GM23338 (cell line): ENCODE measurements at regions not wholly inside any gene's neighbourhood (a gene's known extent, or its start where the extent isn't known, plus 50 kb on each side); places are given as distances from the start of the nearest gene placed in this dataset.

ENCODE experiments used
- ATAC-seq: fragments of 200-7000 bp; cut with Tn5 transposase; 3 replicates; pipeline ENCODE4 v1.9.1; 2020
- DNase-seq: peaks from one replicate; pipeline ENCODE4 v3.0.0-alpha.2; 2015; ENCODE audit warnings: low spot score
- H2AFZ ChIP-seq: fragments of 200-600 bp; sonication (generic); 2 replicates; pipeline ENCODE4 v1.8.0; 2016; ENCODE audit warnings: antibody characterized with exemption, mild to moderate bottlenecking, moderate library complexity
- H3F3A ChIP-seq: fragments of 200-600 bp; sonication (generic); replicated peaks from 2 replicates; pipeline ENCODE4 v1.8.0; 2017; ENCODE audit warnings: antibody characterized with exemption, mixed run types, low read depth
- H3K27ac ChIP-seq: fragments of 200-600 bp; sonication (generic); 2 replicates; pipeline ENCODE4 v1.6.1; 2016; ENCODE audit warnings: low read depth
- H3K27me3 ChIP-seq: fragments of 200-600 bp; sonication (generic); 2 replicates; pipeline ENCODE4 v1.8.0; 2016; ENCODE audit warnings: mild to moderate bottlenecking, mixed run types, moderate library complexity; ENCODE audit not compliant: insufficient read depth
- H3K36me3 ChIP-seq: fragments of 200-600 bp; sonication (generic); 2 replicates; pipeline ENCODE4 v1.8.0; 2016; ENCODE audit warnings: mild to moderate bottlenecking; ENCODE audit not compliant: insufficient read depth
- H3K4me1 ChIP-seq: fragments of 200-600 bp; sonication (generic); 2 replicates; pipeline ENCODE4 v1.8.0; 2016; ENCODE audit warnings: mild to moderate bottlenecking, moderate library complexity; ENCODE audit not compliant: insufficient read depth
- H3K4me2 ChIP-seq: fragments of 200-600 bp; sonication (generic); 2 replicates; pipeline ENCODE4 v1.7.1; 2017; ENCODE audit warnings: mixed run types
- H3K4me3 ChIP-seq: fragments of 200-600 bp; sonication (generic); 2 replicates; pipeline ENCODE4 v1.6.1; 2016; ENCODE audit warnings: mixed run types
- H3K79me2 ChIP-seq: fragments of 200-600 bp; sonication (generic); replicated peaks from 2 replicates; pipeline ENCODE4 v1.8.0; 2017; ENCODE audit warnings: mild to moderate bottlenecking; ENCODE audit not compliant: insufficient read depth
- H3K9me2 ChIP-seq: fragments of 200-600 bp; sonication (generic); 2 replicates; pipeline ENCODE4 v1.8.0; 2017; ENCODE audit not compliant: insufficient read depth
- H4K20me1 ChIP-seq: fragments of 200-600 bp; sonication (generic); replicated peaks from 2 replicates; pipeline ENCODE4 v1.8.0; 2017; ENCODE audit warnings: mild to moderate bottlenecking; ENCODE audit not compliant: insufficient read depth
- H3K27ac Mint-ChIP-seq: 2 replicates; pipeline ENCODE4 v1.8.0; 2020; ENCODE audit warnings: inconsistent platforms, mild to moderate bottlenecking, moderate library complexity, mixed read lengths
- H3K27me3 Mint-ChIP-seq: 3 replicates; pipeline ENCODE4 v1.8.0; 2022; ENCODE audit warnings: low read depth, mild to moderate bottlenecking, moderate library complexity, mixed read lengths, inconsistent platforms; ENCODE audit not compliant: insufficient read depth, poor library complexity
- H3K36me3 Mint-ChIP-seq: 3 replicates; pipeline ENCODE4 v1.8.0; 2021; ENCODE audit warnings: low read depth, mild to moderate bottlenecking, inconsistent platforms, moderate library complexity, mixed read lengths
- H3K4me1 Mint-ChIP-seq: 3 replicates; pipeline ENCODE4 v1.8.0; 2020; ENCODE audit warnings: mild to moderate bottlenecking, inconsistent platforms, mixed read lengths
- H3K4me3 Mint-ChIP-seq: 3 replicates; pipeline ENCODE4 v1.8.0; 2021; ENCODE audit warnings: moderate library complexity, mild to moderate bottlenecking, inconsistent platforms, mixed read lengths
- H3K9me3 Mint-ChIP-seq: 3 replicates; pipeline ENCODE4 v1.8.0; 2020; ENCODE audit warnings: moderate library complexity, mild to moderate bottlenecking, inconsistent platforms, mixed read lengths
- CREB1 ChIP-seq: fragments of 250-450 bp; sonication (Bioruptor Pico); IDR thresholded peaks from 2 replicates; pipeline ENCODE4 v1.5.0; 2020; ENCODE audit warnings: low read depth, mild to moderate bottlenecking, moderate library complexity
- EZH2 ChIP-seq: fragments of 200-600 bp; sonication (generic); IDR thresholded peaks from one replicate; pipeline ENCODE4 v1.8.0; 2017; ENCODE audit warnings: antibody characterized with exemption, mild to moderate bottlenecking, low read depth; ENCODE audit not compliant: unreplicated experiment
- EZH2phosphoT487 ChIP-seq: fragments of 200-600 bp; sonication (generic); IDR thresholded peaks from one replicate; pipeline ENCODE4 v1.8.1; 2018; ENCODE audit warnings: antibody characterized with exemption; ENCODE audit not compliant: unreplicated experiment
- JUNB ChIP-seq: IDR thresholded peaks from one replicate; pipeline ENCODE4 v1.6.1; 2016; ENCODE audit warnings: antibody characterized with exemption; ENCODE audit not compliant: unreplicated experiment
- NANOG ChIP-seq: IDR thresholded peaks from 2 replicates; pipeline ENCODE4 v1.6.1; 2016; ENCODE audit warnings: antibody characterized with exemption, borderline replicate concordance
- POLR2AphosphoS5 ChIP-seq: IDR thresholded peaks from 2 replicates; pipeline ENCODE4 v1.6.1; 2016; ENCODE audit warnings: antibody characterized with exemption, low read depth
- STAT1 ChIP-seq: IDR thresholded peaks from one replicate; pipeline ENCODE4 v1.6.1; 2016; ENCODE audit warnings: antibody characterized with exemption; ENCODE audit not compliant: unreplicated experiment
- ZNF114 ChIP-seq: fragments of 250-450 bp; sonication (Bioruptor Pico); IDR thresholded peaks from 2 replicates; pipeline ENCODE4 v1.5.0; 2020; ENCODE audit warnings: mild to moderate bottlenecking, moderate library complexity
- ZNF331 ChIP-seq: fragments of 250-450 bp; sonication (Bioruptor Pico); IDR thresholded peaks from 2 replicates; pipeline ENCODE4 v1.5.0; 2020; ENCODE audit warnings: low read depth, mild to moderate bottlenecking, moderate library complexity
- TF ChIP-seq, protein P1 (sequence below), 2 experiments: fragments of 200-600 bp in 1 of 2; sonication (generic) in 1 of 2; conservative IDR thresholded peaks; 2 replicates each; pipeline versions ENCODE4 v1.5.1 to v1.6.1; 2016 to 2017; ENCODE audit warnings: antibody characterized with exemption in 2 of 2, low read depth in 2 of 2, mild to moderate bottlenecking in 2 of 2, moderate library complexity in 1 of 2
- TF ChIP-seq, protein P2 (sequence below): IDR thresholded peaks from one replicate; pipeline ENCODE4 v1.6.1; 2018; ENCODE audit warnings: antibody characterized with exemption; ENCODE audit not compliant: unreplicated experiment
- TF ChIP-seq, protein P3 (sequence below): fragments of 250-450 bp; sonication (Bioruptor Pico); IDR thresholded peaks from 2 replicates; pipeline ENCODE4 v1.5.0; 2020; ENCODE audit warnings: mild to moderate bottlenecking, moderate library complexity
- TF ChIP-seq, protein P4 (sequence below): IDR thresholded peaks from 2 replicates; pipeline ENCODE4 v1.6.1; 2016; ENCODE audit warnings: antibody characterized with exemption

DNA sequence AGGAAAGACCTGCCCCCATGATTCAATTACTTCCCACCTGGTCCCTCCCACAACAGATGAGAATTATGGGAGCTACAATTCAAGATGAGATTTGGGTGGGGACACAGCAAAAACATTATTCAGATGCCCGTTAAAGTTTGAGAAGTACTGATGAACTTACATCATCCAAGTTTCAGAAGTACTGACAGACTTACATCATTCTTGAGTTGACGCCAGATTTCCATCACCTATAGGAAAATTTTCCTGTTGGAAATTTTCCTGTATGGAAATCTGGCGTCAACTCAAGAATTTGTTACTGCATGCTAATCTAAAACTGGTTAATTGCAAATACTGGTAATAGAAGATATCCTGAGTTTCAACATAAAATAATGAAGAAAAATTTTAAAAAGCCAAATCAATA, 975.9 kb downstream of the MAT2B start:
- H3K27me3 ChIP-seq, result no peaks in the 10 kb centered on the region
- Mint-ChIP-seq H3K9me3 (no peaks in the 10 kb centered on the region; the same call in 2 of the 3 replicates), H3K27me3 (peaks cover 2% of the 10 kb centered on the region), H3K27ac (no peak overlapping the region), H3K4me3 (no peak overlapping the region), H3K4me1 (peaks cover 1% of the 10 kb centered on the region; the same call in 2 of the 3 replicates), H3K36me3 (no peaks in the 10 kb centered on the region)
- H2AFZ ChIP-seq, result no peak overlapping the region
- H3K4me3 ChIP-seq, result no peak overlapping the region
- no peak overlapping the region for H3K27ac ChIP-seq
- no peaks in the 10 kb centered on the region for H3K36me3 ChIP-seq
- no peaks in the 10 kb centered on the region for H3F3A ChIP-seq
- no peak overlapping the region for H3K4me2 ChIP-seq
- no peaks in the 10 kb centered on the region for H3K9me2 ChIP-seq
- no peaks in the 10 kb centered on the region for H3K79me2 ChIP-seq
- ATAC-seq (no peak), DNase-seq (no peak)
- H3K4me1 ChIP-seq, result peaks cover under 1% of the 10 kb centered on the region; the same call in 1 of the 2 replicates
- TF ChIP-seq ZNF331 (CRISPR knock-in tag), result no peak
- TF ChIP-seq EZH2phosphoT487, result no peak
- TF ChIP-seq JUNB, result no peak
- TF ChIP-seq POLR2AphosphoS5, result no peak
- TF ChIP-seq, protein P1, sequence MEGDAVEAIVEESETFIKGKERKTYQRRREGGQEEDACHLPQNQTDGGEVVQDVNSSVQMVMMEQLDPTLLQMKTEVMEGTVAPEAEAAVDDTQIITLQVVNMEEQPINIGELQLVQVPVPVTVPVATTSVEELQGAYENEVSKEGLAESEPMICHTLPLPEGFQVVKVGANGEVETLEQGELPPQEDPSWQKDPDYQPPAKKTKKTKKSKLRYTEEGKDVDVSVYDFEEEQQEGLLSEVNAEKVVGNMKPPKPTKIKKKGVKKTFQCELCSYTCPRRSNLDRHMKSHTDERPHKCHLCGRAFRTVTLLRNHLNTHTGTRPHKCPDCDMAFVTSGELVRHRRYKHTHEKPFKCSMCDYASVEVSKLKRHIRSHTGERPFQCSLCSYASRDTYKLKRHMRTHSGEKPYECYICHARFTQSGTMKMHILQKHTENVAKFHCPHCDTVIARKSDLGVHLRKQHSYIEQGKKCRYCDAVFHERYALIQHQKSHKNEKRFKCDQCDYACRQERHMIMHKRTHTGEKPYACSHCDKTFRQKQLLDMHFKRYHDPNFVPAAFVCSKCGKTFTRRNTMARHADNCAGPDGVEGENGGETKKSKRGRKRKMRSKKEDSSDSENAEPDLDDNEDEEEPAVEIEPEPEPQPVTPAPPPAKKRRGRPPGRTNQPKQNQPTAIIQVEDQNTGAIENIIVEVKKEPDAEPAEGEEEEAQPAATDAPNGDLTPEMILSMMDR (conservative IDR thresholded peaks at IDR 0.05; ENCODE audit: low read depth in 2 of 2), result no peak
- TF ChIP-seq STAT1, result no peak
- TF ChIP-seq EZH2, result no peak
- TF ChIP-seq, protein P2, sequence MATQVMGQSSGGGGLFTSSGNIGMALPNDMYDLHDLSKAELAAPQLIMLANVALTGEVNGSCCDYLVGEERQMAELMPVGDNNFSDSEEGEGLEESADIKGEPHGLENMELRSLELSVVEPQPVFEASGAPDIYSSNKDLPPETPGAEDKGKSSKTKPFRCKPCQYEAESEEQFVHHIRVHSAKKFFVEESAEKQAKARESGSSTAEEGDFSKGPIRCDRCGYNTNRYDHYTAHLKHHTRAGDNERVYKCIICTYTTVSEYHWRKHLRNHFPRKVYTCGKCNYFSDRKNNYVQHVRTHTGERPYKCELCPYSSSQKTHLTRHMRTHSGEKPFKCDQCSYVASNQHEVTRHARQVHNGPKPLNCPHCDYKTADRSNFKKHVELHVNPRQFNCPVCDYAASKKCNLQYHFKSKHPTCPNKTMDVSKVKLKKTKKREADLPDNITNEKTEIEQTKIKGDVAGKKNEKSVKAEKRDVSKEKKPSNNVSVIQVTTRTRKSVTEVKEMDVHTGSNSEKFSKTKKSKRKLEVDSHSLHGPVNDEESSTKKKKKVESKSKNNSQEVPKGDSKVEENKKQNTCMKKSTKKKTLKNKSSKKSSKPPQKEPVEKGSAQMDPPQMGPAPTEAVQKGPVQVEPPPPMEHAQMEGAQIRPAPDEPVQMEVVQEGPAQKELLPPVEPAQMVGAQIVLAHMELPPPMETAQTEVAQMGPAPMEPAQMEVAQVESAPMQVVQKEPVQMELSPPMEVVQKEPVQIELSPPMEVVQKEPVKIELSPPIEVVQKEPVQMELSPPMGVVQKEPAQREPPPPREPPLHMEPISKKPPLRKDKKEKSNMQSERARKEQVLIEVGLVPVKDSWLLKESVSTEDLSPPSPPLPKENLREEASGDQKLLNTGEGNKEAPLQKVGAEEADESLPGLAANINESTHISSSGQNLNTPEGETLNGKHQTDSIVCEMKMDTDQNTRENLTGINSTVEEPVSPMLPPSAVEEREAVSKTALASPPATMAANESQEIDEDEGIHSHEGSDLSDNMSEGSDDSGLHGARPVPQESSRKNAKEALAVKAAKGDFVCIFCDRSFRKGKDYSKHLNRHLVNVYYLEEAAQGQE, result no peak
- no peak for TF ChIP-seq ZNF114
- TF ChIP-seq, protein P3, sequence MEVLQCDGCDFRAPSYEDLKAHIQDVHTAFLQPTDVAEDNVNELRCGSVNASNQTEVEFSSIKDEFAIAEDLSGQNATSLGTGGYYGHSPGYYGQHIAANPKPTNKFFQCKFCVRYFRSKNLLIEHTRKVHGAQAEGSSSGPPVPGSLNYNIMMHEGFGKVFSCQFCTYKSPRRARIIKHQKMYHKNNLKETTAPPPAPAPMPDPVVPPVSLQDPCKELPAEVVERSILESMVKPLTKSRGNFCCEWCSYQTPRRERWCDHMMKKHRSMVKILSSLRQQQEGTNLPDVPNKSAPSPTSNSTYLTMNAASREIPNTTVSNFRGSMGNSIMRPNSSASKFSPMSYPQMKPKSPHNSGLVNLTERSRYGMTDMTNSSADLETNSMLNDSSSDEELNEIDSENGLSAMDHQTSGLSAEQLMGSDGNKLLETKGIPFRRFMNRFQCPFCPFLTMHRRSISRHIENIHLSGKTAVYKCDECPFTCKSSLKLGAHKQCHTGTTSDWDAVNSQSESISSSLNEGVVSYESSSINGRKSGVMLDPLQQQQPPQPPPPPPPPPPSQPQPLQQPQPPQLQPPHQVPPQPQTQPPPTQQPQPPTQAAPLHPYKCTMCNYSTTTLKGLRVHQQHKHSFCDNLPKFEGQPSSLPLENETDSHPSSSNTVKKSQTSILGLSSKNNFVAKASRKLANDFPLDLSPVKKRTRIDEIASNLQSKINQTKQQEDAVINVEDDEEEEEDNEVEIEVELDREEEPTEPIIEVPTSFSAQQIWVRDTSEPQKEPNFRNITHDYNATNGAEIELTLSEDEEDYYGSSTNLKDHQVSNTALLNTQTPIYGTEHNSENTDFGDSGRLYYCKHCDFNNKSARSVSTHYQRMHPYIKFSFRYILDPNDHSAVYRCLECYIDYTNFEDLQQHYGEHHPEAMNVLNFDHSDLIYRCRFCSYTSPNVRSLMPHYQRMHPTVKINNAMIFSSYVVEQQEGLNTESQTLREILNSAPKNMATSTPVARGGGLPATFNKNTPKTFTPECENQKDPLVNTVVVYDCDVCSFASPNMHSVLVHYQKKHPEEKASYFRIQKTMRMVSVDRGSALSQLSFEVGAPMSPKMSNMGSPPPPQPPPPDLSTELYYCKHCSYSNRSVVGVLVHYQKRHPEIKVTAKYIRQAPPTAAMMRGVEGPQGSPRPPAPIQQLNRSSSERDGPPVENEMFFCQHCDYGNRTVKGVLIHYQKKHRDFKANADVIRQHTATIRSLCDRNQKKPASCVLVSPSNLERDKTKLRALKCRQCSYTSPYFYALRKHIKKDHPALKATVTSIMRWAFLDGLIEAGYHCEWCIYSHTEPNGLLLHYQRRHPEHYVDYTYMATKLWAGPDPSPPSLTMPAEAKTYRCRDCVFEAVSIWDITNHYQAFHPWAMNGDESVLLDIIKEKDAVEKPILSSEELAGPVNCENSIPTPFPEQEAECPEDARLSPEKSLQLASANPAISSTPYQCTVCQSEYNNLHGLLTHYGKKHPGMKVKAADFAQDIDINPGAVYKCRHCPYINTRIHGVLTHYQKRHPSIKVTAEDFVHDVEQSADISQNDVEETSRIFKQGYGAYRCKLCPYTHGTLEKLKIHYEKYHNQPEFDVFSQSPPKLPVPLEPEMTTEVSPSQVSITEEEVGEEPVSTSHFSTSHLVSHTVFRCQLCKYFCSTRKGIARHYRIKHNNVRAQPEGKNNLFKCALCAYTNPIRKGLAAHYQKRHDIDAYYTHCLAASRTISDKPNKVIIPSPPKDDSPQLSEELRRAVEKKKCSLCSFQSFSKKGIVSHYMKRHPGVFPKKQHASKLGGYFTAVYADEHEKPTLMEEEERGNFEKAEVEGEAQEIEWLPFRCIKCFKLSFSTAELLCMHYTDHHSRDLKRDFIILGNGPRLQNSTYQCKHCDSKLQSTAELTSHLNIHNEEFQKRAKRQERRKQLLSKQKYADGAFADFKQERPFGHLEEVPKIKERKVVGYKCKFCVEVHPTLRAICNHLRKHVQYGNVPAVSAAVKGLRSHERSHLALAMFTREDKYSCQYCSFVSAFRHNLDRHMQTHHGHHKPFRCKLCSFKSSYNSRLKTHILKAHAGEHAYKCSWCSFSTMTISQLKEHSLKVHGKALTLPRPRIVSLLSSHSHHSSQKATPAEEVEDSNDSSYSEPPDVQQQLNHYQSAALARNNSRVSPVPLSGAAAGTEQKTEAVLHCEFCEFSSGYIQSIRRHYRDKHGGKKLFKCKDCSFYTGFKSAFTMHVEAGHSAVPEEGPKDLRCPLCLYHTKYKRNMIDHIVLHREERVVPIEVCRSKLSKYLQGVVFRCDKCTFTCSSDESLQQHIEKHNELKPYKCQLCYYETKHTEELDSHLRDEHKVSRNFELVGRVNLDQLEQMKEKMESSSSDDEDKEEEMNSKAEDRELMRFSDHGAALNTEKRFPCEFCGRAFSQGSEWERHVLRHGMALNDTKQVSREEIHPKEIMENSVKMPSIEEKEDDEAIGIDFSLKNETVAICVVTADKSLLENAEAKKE (CRISPR knock-in tag), result no peak
- no peak for TF ChIP-seq CREB1
- TF ChIP-seq, protein P4, sequence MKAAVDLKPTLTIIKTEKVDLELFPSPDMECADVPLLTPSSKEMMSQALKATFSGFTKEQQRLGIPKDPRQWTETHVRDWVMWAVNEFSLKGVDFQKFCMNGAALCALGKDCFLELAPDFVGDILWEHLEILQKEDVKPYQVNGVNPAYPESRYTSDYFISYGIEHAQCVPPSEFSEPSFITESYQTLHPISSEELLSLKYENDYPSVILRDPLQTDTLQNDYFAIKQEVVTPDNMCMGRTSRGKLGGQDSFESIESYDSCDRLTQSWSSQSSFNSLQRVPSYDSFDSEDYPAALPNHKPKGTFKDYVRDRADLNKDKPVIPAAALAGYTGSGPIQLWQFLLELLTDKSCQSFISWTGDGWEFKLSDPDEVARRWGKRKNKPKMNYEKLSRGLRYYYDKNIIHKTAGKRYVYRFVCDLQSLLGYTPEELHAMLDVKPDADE, result no peak
- no peak for TF ChIP-seq NANOG
- no peaks in the 10 kb centered on the region for H4K20me1 ChIP-seq
